GM12872 (cell line): ENCODE measurements at regions not wholly inside any gene's neighbourhood (a gene's known extent, or its start where the extent isn't known, plus 50 kb on each side); places are given as distances from the start of the nearest gene placed in this dataset.

Experiments used
- CTCF ChIP-seq: IDR thresholded peaks from 3 replicates; pipeline ENCODE4 v1.5.1; 2011; ENCODE audit warnings: low read depth, mild to moderate bottlenecking, low read length, moderate library complexity; ENCODE audit not compliant: insufficient read depth

- no peak for TF ChIP-seq CTCF
Observed at GRCh38 chr10:78222096-78222790, 188.6 kb downstream of the RPS24 start.

GRCh38 chr10:78223088-78223487, 189.4 kb downstream of the RPS24 start:
- no peak for TF ChIP-seq CTCF

- TF ChIP-seq CTCF = no peak
Observed at GRCh38 chr10:78224602-78225001, 190.9 kb downstream of the RPS24 start.

GRCh38 chr10:78225594-78225993, 191.9 kb downstream of the RPS24 start:
- TF ChIP-seq CTCF = no peak

GRCh38 chr10:78229489-78229888, 195.8 kb downstream of the RPS24 start:
- no peak for TF ChIP-seq CTCF

- TF ChIP-seq CTCF = no peak
Observed at GRCh38 chr10:78229950-78230675, 196.4 kb downstream of the RPS24 start.

- no peak for TF ChIP-seq CTCF
Observed at GRCh38 chr10:78231327-78231726, 197.7 kb downstream of the RPS24 start.
